Limb (tissue), 2 donors: ENCODE measurements at regions not wholly inside any gene's neighbourhood (a gene's known extent, or its start where the extent isn't known, plus 50 kb on each side); places are given as distances from the start of the nearest gene placed in this dataset.

Source experiments
- DNase-seq, 2 donors: peaks; one replicate each; pipeline ENCODE4 v3.0.0-alpha.2; 2016; ENCODE audit errors: extremely low spot score in 2 of 2

DNA sequence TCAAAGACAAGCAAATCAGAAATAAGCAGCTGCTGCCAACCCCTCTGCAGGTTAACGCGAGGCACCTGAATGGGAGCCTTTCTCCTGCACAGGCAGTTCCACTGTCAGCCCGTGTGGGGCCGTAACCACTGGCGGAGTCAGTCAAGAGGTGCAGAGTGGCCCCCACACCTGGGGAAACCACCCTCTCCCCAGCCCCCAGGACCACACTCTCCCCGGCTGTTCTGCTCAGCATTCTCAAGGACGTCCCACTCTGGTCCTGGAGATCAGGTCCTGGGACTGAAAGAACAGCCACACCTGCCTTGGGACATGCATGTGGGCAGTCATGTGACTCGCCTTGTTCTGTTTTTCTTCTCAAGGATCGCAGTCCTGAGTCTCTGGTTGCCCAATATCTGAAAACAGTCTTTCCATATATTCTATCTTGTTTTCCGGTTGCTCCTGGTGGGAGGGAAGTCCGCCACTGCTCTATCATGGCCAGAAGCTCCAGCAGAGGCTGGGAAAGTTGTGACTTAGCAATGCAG is 252.5 kb downstream of the PTPRU start:
- DNase-seq, result no peak

DNA sequence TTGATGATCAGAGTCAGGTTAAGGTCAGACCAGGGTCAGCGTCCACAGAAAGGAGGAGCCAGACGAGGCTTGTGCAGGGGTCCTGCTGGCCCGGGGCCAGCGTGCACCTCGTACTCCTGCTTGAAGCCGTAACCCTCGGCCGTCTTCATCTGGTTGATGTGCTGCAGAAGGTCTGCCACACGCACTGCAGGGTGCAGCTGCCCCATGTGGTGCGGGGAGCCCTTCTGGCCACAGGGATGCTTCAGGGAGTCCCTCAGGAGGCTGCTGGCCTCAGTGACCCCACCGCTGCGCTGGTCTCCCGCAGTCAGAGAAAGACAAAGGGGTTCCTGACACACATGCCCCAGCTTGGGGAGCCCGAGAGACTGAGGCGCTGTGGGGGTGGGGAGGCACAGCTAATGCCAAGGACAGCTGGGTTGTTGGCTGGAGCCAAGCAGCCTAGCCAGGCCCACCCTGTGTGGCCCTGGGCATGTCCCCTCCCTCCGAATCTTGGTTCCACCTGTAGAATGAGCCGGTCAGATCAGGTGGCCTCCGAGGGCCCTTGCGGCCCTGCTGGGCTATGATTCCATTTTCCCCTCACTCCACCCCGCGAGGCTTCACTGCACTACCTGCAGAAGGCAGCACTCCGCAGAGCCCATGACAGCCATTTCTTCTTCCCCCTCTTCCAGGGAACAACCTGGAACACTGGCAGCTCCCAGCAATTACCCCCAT is 251.9 kb downstream of the PTPRU start:
- DNase-seq, result peak in 1 of 2 donors; percentile 19

DNA sequence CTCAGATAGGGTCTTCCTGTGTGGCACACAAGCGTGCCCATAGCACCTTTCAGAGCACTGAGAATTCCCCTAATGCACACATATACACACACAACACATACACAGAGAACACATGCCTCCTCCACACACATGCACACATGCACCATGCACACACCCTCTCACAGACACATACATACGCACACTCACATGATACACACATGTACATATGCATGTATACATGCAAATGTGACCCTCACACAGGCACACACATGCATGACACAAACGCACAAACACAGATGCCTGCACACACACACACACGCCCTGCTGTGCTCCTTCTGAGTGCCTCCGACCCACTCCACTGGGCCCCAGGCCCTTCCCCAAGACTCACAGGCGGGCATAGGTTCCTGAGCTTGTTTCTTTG is 251.0 kb downstream of the PTPRU start:
- DNase-seq, result no peak

DNA sequence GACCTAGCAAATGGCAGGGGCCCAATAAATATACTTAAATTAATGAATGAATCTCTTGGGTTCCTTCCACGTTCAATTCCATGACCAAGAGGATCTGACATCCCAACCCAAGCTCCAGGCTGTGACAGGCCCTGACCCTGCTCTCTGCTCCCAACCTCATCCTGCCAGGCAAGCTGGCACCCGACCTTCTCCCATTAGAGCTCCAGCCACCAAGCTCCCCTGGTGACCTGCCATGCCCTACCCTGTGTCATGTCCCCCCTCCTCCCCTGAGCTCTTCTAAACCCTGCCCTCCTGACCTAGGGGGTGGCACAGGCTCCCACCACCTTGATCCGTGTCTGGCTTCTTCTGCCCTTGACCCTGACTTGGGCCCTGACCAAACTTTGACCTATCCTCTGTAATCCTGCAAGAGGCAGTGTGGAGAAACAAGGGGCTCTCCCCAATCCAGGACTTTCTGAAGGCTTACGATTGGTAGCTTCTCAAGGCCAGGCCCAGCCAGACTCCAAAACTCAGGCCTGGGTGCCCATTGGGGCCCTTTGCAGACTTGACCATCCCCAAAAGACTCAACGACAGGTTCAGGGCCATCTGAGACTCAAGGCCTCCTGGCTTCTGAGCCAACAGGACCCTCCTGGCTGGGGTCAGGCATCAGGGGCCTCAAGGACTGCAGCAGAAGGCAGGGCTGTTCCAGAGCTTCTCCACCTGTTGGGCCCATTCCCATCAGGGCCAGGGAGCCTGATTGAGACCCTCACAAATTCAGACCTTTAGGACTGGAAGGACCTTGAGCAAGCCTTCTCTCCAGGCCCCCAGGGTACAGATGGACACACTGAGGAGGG is 249.0 kb downstream of the PTPRU start:
- DNase-seq, result peak in 1 of 2 donors; percentile 6

DNA sequence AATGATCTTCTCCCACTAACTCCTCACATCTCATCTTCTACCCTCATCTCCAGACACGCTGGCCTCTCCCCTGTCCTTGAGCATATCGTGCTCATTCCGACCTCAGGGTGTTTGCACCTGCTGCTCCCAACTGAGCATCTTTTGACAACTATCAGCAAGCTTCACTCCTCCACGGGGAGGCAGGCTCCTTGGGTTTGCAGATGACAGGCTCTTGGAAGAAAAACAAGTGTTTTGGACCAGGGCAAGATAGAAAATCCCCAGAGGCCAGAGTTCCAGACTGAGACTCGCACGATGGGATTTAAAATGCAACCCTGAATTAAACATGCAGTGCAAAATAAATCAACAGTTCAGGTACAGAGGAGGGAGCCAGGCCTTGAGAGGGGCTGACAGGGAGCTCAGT is 246.7 kb downstream of the PTPRU start:
- DNase-seq, result peak in 1 of 2 donors; percentile 17

DNA sequence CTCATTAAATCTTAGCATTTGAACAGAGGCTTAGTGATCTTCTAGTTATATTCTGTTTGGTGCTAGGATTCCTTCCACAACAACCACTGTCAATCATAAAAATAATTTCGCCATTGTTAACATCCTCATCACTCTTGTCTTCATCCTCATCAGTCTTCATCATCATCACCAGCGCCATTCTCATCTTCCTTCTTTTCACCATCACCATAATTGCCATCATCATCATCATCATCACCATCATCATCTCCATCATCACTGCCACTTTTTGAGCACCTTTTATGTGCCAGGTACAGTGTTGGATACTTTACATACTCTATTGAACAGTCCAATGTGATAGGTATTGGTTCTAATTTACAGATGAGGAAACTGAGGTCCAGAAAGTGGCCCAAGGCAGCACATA is 245.7 kb downstream of the PTPRU start:
- no peak for DNase-seq

DNA sequence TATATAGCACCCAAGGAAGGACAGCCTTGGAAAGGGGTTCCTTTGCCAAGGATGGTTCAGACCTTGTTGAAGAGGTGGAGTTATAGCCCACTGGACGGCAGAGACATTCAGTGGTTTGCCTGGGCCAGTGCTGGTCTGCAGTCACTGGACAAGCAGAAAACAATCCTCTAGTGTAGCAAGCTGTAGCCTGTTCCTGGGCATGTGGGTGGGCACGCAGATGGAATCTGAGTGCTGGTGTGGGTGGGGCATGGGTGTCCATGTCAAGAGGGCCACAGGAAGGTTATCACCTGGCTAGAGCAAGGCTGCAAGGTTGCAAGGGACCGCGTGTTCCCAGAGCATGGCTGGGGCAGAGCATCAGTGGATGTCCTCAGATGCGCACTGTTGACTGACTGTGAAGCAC is 244.7 kb downstream of the PTPRU start:
- peak in 1 of 2 donors; percentile 11 for DNase-seq

DNA sequence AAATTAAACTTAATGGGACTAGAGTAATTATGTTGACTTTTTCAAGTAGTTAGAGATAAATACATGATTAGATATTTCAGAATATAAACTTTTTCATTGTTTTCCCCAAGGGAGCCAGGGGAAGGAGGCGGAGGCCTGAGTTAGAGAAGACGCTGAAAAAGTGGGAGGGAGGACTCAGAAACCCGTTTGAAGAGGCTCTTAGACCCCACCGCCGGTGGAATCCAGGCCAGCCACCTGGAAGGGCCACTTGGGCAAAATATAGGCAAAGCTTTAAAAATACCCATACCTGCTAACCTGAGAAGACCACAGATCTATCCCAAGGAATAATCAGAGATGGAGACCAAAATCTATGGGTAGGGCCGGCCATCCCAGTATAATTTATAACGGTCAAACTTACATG is 242.6 kb downstream of the PTPRU start:
- DNase-seq, result peak in 1 of 2 donors; percentile 1

DNA sequence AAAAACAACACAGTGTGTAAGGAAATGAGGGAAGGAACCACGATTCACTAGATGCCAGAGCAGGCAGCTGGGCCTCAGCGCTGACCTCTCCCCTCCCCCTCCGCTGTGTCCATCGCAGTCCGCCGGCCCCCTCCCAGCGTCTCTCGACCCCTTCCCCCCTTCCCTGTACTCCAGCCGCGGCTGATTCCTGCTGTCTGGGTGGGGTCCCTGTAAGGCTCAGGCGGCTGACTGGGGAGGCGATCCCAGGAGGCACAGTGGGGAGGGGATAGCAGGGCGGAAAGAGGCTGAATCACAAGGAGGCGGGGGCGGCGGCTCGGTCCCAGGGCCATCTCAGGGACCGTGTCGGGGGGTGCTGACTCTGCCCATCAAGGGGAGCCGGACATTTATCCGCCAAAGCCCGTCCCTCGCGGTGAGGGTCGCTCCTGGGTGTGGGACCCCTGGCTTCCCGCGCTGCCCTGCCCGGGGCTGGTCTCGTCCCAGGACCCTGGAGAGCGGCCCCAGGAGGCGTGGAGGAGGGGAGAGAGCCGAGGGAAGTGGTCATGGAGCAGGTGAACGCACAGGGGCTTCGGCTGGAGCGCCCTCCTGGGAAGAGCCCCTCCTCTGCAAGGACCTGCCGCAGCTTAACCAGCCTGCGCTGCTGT is 241.9 kb downstream of the PTPRU start:
- peak in 1 of 2 donors; percentile 29 for DNase-seq

DNA sequence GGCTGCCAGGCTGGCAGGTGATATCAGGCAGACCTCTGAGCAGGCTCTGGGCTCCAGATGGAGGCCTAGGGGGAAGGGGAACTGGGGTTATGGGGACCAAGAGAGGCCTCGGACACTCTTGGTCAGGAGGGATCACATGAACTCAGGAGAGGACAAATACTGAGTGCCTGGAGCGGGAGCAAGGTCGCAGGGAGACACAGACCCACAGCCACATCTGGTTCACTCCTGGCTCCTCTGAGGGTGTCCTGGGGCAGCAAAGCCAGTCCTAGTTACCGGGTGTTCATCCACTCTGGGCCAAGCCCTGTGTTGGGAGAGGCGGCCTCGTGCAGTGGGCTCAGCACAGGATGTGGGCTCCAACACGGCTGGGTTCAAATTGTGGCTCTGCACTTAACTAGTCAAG is 239.0 kb downstream of the PTPRU start:
- peak in 1 of 2 donors; percentile 4 for DNase-seq

DNA sequence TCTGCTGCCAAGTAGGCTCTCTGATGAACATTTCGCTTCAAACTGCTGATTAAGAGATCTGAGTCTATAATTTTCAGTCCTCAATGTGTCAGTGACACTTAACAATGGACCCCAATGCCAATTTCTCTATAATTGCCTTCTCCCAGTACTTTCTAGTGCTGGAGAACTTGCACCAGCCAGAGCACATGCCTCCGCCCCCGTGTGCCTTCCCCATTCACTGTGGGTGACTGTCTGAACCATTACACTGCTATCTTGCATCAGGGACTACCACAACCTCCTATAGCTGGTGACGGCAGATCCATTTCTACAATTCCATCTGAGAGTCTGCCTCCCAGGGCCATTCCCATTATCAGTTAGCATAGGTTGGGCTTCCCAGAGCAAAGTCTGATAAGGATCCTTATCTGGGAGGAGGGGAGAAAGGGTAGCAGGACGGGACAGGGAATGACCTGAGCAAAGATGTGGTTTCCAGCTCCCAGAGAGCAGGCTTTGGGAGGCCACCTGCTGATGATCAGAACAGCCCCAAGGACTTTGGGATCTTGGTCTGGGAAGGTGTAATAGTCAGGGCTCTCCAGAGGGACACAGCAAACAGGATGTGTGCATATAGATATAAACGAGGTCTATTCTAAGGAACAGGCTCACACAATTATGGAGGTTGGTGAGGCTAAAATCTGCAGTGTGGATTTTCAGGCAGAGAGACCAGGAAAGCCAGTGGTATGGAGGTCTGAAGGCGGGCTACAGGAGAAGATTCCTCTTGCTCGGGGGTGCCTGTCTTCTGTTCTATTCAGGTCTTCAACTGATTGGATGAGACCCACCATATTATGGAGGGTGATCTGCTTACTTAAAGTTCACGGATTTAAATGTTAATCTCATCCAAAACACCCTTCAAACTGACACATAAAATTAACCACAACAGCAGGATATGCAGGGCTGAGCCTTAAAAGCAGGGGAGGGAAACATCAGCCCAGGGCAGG is 238.2 kb downstream of the PTPRU start:
- peak in 1 of 2 donors; percentile 4 for DNase-seq

DNA sequence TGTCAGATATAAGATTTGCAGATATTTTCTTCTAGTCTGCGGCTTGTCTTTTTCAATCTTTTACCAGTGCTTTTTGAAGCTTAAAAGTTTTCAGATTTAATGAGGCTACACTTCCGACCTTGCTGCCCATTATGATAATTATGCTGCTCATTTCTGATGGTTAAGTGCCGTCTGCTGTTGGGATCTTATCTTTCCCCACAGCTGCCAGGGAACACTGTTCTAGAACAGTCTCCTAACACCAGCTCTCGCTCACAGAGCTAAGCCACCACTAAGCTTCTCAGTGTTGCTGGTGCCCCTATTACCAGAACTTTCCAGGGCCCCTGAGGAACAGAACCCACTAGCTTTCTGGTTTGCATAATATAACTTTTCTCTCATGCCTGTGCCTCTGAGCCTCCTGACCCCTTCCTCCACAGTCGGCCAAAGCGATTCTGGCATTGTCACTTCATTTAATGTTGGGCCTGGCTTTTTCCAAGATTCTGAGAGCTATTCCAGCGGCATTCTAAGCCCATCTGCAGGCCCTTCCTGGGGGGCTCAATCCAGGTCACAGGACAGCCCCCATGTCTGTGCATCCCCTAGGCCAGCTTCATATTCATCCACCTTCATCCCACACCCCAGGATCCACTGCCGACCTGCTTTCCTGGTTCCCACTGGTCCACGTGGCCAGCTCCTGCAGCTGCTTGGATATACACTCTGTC is 237.0 kb downstream of the PTPRU start:
- DNase-seq, result peak in 1 of 2 donors; percentile 1

DNA sequence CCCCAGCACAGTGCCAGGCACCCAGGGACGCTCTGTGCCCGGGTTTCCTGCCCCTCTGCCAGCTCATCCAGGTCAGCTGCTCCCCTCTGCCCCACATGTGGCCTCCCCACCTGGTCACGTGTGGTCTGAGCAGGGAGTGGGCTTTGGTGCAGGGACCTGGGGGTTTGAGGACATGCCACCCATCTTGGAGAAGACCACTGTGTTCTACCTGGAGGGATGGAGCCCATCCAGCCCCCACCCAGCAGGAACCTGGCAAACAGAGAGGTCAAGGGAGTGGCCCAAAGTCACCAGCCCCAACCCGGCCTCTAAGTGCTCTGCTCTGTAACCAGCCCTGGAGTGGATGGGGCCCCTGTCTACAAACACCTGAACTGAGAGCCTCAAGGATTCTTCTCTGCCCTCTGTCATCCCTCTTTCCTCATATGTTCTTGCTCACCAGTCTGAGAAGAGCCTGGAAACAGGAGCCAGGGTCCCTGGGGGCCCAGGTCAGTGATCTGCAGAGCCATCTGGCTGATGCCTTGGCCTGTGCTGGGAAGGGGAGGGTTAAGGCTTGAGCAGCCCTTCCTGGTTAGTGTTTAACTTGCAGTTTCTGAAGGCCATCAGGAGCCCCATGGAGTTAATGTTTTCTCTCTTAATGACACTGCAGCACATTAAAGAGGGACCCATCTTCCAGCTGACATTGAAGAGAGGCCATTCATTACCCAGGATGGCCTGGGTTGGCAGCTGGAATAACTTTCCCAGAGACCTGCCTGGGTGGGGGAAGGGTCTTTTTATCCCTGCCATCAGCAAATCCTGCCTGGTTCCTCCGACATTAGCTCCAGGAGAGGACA is 235.4 kb downstream of the PTPRU start:
- peak in 1 of 2 donors; percentile 27 for DNase-seq

DNA sequence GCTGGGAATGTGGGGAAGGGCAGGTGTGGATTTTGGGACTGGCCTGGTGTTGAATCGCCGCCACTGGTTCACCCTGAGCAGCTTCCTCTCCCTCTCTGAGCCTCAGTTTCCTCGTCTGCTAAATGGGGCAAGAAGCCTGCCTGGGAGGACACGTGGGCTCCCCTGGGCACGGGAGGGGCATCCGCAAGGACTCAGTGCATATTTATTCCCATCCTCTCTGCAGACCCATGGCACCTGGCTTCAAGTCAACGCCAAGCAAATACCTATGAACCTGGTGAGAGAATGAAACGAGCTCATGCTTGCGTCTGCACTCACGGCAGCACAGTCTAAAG is 234.4 kb downstream of the PTPRU start:
- peak in 1 of 2 donors; percentile 16 for DNase-seq

DNA sequence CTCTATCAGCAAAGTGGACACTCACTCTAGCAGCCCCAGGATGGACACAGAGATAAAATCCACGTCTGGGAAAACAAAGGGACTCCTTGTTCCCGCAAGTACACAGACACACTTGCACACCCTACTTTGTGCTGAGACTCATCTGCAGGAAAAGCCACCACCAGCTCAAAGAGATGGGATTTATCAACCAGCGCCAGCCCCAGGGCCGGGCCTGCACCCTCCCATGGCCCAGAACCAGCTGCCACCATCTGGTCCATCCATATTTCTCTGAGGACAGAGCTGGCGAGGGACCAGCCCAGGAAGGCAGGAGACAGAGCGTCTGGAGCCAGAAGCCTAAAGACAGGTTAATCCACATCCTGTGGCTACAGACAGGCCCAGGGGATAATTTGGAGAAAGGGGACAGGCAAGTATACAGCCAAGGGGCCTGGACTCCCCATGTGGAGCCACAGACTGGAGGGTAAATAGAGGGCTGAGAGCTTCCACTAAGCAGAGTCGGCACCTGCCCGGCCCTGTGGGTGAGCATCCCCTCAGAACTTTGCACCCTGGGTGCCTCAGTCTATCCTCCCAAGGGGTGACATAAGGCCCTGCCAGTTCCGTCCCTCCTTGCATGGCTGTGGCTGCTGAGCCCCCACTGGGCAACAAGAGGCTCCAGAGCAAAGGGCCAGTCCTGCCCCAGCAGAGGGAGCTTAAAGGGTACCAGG is 233.9 kb downstream of the PTPRU start:
- DNase-seq, result no peak

DNA sequence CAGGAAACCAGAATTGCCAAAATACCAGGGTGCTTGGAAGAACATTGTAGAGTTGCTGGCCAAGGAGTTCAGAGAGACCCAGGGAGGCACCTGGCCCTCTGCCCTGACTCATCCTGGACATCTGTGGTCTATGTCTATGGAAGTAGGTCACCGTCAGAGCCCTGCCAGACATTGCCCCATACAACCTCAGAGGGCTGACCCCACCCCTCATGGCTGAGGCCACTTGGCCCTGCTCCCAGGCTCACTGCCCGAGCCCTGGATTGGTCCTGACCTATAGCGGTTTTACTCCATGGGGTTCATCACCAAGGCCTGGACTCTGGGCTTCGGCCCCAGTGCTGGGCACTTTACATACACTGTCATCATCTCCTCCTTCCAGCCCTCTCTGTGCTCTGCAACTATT is 233.1 kb downstream of the PTPRU start:
- DNase-seq, result no peak

DNA sequence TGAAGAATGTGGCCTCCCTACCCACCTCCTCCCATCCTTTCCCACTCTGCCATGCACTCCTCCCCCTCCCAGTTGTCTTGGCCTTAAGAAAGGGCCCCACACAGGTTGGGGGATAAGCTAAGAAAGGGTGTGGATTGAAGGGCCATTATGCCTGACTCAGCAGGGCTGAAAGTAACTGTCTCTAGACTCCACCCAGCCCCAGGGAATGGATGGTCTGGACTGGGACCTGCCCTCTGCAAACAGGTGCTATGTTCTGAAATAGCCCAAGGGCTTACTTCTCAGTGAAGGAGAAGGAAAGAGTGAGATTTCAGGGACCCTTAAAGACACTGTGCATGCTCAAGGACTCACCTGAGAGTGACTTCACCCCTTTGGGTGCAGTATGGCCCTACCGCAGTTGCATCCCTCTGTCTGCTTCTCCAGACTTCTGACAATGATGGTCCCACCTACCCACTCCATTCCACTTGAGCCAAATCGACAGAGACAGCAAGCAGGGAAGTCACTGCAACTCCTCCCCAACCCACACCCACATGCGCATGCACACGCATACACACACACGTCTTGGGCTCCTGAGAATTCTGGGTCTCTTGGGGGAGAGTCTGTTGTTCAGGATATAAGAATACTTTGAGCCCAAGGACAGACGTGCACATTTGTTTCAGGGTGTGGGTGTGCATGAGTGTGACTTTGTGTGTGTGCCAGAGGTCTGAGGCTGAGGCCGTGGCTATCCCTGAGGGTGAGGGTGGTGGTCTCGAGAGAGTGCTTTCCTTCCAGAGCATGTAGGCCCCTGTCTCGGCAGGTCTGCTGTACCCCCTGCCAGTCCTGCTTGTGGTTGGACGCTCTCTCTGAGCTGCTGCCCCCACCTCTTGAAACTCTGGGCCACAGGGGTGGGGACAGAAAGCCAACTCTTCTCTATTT is 231.9 kb downstream of the PTPRU start:
- DNase-seq, result no peak

DNA sequence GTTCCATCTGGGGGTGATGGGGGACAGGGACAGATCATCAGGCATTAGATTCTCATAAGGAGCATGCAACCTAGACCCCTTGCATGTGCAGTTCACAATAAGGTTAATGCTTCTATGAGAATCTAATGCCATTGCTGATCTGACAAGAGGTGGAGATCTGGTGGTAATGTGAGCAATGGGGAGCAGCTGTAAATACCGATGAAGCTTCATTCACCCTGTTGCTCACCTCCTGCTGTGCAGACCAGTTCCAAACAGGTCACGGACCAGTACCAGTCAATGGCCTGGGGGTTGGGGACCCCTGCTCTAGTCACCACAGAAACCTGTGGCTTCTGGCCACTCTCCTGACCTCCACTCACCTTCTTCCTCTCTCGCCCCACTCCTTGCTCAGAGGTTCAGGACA is 229.9 kb downstream of the PTPRU start:
- DNase-seq, result no peak
